ENCODE measurements at regions not wholly inside any gene's neighbourhood (a gene's known extent, or its start where the extent isn't known, plus 50 kb on each side); places are given as distances from the start of the nearest gene placed in this dataset.

DNA sequence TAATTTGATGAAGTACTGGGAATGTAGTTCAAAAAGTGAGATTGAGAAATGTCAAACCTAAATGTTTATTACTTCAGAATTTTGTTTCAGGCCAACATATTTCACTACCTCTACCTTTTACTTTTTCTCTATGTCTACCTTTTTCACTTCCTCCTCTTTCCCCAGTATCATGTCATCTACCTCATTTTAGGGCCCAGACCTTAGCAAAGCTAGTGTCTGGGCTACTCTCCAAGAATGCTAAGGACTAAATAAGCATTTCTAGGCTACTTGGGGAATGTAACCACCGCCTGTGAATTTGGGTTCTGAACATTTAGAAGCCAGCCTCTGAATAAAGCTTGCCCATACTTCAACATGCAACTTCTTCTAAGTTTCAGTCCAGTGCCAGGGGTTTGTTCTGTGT is 330.4 kb downstream of the SLC4A3 start:
- H3K36me3 Mint-ChIP-seq, result no peaks in the 10 kb centered on the region
- H3K27ac Mint-ChIP-seq, result no peak overlapping the region
- no peaks in the 10 kb centered on the region for H3K27me3 Mint-ChIP-seq
- peaks cover 5% of the 10 kb centered on the region for H3K9me3 Mint-ChIP-seq
- H3K4me3 Mint-ChIP-seq, result no peak overlapping the region
- no peaks in the 10 kb centered on the region for H3K4me1 Mint-ChIP-seq

DNA sequence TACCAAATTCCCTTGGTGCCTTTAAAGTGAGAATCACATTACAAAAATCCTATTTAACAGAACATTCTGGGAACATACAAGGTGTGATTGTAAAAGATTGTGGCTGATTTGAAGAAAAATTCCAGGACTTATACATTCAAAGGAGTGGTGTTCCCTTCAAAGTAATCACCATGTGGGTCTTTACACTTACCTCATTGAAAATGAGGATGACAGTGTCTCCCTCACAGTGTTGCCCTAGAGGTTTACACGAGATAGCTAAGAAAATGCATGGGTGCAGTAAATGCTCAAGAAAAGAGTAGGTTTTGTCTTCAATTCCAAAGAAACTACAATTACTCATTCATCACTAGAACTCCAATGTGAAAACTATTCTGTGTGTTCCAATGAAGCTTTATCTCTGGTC is 331.5 kb downstream of the SLC4A3 start:
- Mint-ChIP-seq H3K9me3 (peaks cover 5% of the 10 kb centered on the region), H3K4me3 (no peak overlapping the region), H3K36me3 (no peaks in the 10 kb centered on the region), H3K27me3 (no peaks in the 10 kb centered on the region), H3K4me1 (no peaks in the 10 kb centered on the region), H3K27ac (no peak overlapping the region)

DNA sequence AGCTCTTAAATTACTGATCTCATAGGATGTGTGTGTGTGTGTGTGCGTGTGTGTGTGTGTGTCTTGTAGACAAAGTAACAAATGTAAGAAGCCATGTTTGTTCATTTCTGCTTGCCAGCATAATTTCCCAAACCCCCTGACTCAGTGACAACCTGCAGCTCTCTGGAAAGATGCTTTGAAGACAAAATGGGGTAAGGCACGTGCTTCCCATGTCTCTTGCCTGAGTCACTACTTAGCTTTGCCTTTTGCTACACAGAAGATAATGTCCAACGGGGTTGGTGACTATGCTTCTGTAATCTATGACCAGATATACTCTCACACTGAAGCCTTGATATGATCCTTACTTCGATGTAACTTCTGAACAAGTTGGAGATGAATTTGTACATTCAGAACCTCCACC is 332.0 kb downstream of the SLC4A3 start:
- H3K4me1 Mint-ChIP-seq, result no peaks in the 10 kb centered on the region
- H3K9me3 Mint-ChIP-seq, result peaks cover 5% of the 10 kb centered on the region
- no peaks in the 10 kb centered on the region for H3K36me3 Mint-ChIP-seq

DNA sequence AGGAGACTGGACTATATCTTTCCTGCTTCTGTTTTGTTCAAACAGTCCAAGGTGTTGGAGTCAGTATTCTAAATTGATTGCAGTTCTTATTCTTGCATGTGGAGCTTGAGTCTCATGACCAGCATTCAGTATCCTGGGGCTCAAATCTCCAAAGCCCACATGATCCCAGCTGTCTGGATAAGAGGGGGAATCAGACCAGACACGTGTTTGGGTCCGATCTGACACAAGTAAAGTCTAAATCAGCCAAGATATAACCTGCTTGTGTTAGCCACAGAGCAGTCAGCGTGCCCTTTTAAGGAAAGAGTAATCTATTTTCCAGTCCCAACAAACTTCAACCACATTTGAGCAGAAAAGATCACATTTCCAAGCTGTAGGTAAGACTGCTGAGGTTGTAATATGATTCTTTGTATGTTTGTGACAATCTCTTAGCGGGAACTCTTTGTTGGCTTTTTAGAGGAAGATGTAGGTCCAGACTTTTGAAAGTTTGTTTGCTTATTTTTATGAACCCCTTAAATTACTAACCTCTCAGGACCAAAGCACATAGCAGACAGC is 334.6 kb downstream of the SLC4A3 start:
- H3K4me3 Mint-ChIP-seq, result no peak overlapping the region
- no peak overlapping the region for H3K27ac Mint-ChIP-seq
- H3K4me1 Mint-ChIP-seq, result no peaks in the 10 kb centered on the region
- H3K9me3 Mint-ChIP-seq, result peaks cover 5% of the 10 kb centered on the region
- H3K27me3 Mint-ChIP-seq, result peaks cover 1% of the 10 kb centered on the region
- no peaks in the 10 kb centered on the region for H3K36me3 Mint-ChIP-seq

More for the DNA sequence above, 332.0 kb downstream of the SLC4A3 start:
- Mint-ChIP-seq H3K27me3 (no peaks in the 10 kb centered on the region), H3K4me3 (no peak overlapping the region), H3K27ac (no peak overlapping the region)

DNA sequence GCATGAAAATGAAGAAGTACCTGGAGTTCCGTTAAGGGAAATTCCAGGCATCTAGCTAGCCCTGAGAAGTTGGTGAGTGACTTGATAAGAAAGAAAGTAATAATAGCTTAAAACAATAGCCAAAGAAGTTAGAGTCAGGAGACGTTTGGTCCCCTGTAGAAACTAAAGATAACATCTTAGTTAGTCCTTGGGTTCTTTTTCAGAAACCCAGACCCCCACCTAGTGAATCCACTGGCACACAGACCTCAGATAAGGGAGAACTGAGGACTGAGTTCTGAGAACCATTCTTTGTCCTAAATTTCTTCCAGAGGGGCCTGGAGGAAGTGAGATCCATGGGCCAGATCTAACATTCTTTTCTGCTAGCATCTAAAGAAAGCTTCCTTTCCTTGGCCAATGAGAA is 335.4 kb downstream of the SLC4A3 start:
- Mint-ChIP-seq H3K4me1 (no peaks in the 10 kb centered on the region), H3K9me3 (peaks cover 3% of the 10 kb centered on the region), H3K27ac (no peak overlapping the region), H3K4me3 (no peak overlapping the region), H3K27me3 (peaks cover 1% of the 10 kb centered on the region), H3K36me3 (no peaks in the 10 kb centered on the region)

DNA sequence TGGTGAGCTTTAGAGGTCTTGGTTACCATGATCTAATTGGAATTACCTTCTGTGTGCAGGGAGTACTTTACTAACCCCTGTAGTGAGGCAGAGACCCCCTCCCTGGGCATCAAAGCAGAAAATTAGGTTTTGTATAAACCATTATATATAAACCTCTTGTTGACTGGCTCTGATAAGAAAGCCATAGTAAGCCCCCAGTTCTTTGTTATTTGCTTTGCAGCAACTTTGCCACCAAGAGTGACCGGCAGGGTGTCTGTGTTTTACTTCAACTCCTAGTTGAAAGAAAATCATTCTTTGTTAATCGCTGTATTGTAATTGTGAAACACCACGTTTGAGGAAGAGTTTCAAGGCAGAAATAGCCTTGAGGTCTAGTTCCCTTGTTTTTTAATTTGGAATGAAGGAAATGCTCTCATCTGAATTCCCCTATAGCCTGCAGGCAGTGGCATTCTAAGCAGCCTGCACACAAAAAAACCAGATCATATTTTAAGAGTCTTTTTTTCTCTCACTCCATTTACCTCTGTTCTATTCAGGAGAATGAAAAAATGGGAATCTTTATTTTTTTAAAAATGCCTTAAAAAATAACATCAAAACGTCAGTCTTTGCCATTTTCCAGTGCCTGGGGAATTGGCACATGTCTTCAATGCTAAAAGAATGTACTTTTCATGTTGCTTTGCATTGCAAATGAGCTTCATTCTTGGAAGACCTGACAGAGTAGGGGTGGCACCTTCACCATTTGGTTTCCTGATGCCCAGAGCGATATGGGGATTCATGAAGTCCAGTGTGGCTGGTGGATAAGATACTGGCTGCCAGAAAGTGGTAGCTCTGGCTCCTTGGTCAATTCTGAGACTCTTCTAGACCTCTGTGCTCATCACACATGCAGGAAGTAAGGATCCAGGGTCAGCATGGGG is 338.1 kb downstream of the SLC4A3 start:
- no peaks in the 10 kb centered on the region for H3K9me3 Mint-ChIP-seq
- no peak overlapping the region for H3K4me3 Mint-ChIP-seq
- no peak overlapping the region for H3K27ac Mint-ChIP-seq
- peaks cover 1% of the 10 kb centered on the region for H3K27me3 Mint-ChIP-seq
- H3K4me1 Mint-ChIP-seq, result no peaks in the 10 kb centered on the region
- H3K36me3 Mint-ChIP-seq, result no peaks in the 10 kb centered on the region

DNA sequence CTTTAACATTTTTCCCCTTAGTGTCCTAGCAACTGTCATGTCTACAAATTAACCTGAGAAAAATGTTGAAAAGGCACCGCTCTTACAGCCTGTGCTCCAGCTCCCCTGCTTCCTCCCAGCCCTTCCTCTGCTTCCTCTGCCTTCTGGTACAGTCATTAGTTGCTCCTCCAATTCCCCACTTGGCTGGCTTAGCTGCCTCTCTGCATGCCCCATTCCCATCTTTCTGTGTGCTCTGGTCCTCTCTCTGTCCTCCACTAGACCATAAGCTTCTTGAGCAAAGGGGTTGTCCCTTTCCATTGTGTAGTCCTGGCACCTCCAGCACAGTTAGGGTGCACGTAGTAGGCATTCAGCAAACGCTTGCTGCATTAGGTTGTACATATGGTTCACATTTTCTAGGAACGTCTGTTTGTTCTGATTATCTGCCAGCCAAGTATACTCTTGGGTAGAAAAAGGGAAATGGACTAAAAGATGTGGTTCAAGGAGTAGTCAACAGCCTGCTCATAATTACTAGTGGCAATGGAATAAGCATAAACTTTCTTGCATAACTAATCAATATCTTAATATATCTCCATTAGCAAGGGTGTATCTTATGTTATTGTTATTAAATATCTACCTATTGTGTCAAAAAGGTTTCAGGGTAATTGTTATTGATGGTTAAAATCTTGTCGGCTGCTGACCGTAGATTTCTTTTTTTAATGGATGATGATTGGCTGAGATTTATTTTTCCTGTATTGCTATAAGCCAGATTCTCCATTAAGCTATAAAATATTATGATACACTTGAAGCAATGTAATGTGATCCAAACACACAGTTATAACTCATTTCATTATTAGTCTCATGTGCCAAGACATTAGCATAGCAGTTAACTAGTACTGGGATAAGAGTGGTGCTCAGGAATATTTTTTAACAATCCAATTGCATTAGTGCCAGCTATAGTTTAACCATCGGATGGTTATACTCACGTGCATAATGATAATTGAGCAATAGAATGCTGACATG is 340.1 kb downstream of the SLC4A3 start:
- Mint-ChIP-seq H3K27ac (no peak overlapping the region), H3K9me3 (no peaks in the 10 kb centered on the region), H3K4me3 (no peak overlapping the region), H3K4me1 (no peaks in the 10 kb centered on the region), H3K27me3 (peaks cover 1% of the 10 kb centered on the region), H3K36me3 (no peaks in the 10 kb centered on the region)

DNA sequence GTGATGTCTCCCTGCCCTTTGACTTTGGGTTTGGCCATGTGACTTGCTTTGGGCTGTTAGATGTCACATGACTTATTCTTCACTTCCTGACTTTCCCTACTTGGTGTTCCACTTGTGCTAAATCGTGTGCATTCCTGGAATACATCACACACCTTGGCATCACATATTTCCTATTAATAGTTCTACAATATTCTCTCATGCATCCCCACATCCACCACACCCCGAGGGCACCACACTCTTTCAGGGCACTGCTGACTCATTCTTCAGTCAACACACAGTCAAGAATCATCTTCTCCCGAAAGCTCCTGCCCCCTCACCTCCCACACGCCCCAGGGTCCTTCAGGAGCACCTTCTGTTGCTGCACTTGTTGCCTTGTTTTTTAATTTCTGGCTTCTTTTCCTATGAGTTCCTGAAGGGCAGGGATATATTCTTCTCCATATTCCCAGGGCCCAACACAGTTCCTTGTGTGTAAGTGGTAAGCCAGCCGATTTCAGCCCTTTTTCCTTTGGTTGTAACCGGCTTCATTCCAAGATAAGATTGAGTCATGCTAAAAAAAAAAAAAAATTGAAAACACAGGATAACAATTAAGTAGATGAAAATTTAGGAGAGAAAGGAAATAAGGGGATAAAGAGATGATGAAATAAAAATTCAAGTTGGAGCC is 341.4 kb downstream of the SLC4A3 start:
- H3K9me3 Mint-ChIP-seq, result no peaks in the 10 kb centered on the region
- H3K36me3 Mint-ChIP-seq, result no peaks in the 10 kb centered on the region
- no peaks in the 10 kb centered on the region for H3K4me1 Mint-ChIP-seq
- peaks cover 1% of the 10 kb centered on the region for H3K27me3 Mint-ChIP-seq
- H3K27ac Mint-ChIP-seq, result no peak overlapping the region
- H3K4me3 Mint-ChIP-seq, result no peak overlapping the region

DNA sequence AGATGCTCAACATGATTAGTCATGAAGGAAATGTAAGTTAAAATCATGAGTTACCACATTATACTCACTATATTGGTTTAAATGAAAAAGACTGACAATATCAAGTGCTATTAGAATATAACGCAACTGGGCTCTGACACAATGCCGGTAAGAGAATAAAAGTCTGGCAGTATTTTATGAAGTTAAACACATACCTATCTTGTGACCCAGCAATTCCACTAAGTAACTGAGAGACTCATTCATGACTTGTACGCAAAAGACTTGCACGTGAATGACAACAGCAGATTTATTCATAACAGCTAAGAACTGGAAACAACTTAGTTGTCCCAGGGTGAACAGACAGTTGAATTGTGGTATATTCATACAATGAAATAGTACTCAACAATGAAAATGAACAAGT is 342.1 kb downstream of the SLC4A3 start:
- H3K27me3 Mint-ChIP-seq, result peaks cover 1% of the 10 kb centered on the region
- no peaks in the 10 kb centered on the region for H3K4me1 Mint-ChIP-seq
- H3K36me3 Mint-ChIP-seq, result no peaks in the 10 kb centered on the region
- no peak overlapping the region for H3K27ac Mint-ChIP-seq
- H3K4me3 Mint-ChIP-seq, result no peak overlapping the region
- H3K9me3 Mint-ChIP-seq, result no peaks in the 10 kb centered on the region

DNA sequence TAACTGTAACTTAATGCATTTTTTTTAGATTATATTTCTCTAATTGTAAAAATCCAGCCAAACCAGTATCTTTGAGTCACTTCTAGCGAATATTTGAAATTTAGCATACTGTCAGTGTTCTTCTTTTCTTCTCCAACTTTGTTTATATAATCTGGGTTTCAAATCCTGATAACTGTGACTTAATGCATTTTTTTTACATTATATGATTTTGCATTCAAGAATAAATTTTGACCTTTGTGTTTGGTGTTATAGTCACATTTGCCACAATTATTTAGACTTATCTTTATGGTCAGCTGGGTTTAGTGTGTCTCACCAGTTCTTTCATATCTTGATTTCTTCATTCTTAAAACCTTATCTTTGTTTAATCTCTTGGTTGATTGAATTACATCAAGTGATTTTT is 345.7 kb downstream of the SLC4A3 start:
- Mint-ChIP-seq H3K9me3 (no peaks in the 10 kb centered on the region), H3K27ac (no peak overlapping the region), H3K4me3 (no peak overlapping the region), H3K36me3 (no peaks in the 10 kb centered on the region), H3K27me3 (no peaks in the 10 kb centered on the region), H3K4me1 (no peaks in the 10 kb centered on the region)

DNA sequence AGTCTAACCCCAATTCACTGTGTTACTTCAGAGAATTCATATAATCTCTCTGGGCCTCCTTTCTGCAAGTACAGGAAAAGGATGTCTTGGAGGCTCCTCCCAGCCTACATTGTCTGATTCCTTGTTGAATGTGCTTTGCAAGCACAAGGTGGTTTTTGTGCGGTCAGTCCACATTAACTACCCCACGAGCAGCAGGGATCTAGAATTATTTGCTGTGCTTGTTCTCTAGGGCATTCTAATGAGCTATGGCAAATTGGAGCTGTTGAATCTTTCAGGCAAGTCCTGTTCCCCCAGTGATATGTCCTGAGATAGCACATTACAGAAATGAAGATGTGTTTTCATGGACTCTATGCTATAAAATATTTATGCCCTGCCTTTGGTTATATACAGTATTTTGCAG is 349.4 kb downstream of the SLC4A3 start:
- peaks cover 2% of the 10 kb centered on the region for H3K27me3 Mint-ChIP-seq
- no peaks in the 10 kb centered on the region for H3K9me3 Mint-ChIP-seq
- no peaks in the 10 kb centered on the region for H3K36me3 Mint-ChIP-seq
- no peaks in the 10 kb centered on the region for H3K4me1 Mint-ChIP-seq
- no peak overlapping the region for H3K4me3 Mint-ChIP-seq
- no peak overlapping the region for H3K27ac Mint-ChIP-seq

DNA sequence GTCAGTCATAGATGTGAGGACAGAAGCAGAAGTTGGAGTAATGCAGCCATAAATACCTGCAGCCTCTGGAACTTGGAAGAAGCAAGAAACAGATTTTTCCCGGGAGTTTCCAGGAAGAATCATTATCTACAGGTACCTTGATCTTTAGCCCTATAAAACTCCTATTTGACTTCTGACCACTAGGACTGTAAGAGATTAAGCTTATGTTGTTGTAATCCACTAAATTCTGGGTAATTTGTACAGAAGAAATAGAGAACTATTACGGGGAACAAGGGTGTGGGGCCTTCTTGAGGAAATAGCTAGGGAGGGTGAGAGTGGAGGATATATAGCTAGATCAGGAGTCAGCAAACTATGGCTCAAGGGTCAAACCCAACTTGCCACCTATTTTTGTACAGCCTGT is 353.2 kb downstream of the SLC4A3 start:
- H3K27me3 Mint-ChIP-seq, result peaks cover 2% of the 10 kb centered on the region
- no peak overlapping the region for H3K27ac Mint-ChIP-seq

DNA sequence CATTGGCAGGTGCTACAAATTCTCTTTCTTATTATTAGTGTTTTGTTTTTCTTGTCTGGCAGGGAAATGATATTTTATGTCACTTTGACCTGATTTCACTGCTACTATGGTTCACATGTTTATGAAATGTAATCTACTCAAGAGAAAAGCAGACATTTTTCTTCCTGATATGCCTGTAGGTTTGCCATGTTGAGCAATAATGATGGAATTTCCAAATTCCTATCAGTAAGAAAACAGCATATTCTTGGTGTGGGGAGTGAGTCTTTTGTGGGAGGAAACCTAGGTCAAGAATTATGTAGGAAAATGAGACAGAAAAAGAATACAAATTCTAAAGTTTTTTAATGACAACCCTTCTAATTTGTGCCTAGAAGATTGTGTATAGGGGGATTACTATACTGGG is 356.4 kb downstream of the SLC4A3 start:
- H3K27ac Mint-ChIP-seq, result no peak overlapping the region
- no peaks in the 10 kb centered on the region for H3K36me3 Mint-ChIP-seq
- no peaks in the 10 kb centered on the region for H3K4me1 Mint-ChIP-seq
- no peak overlapping the region for H3K4me3 Mint-ChIP-seq
- peaks cover 5% of the 10 kb centered on the region for H3K27me3 Mint-ChIP-seq
- H3K9me3 Mint-ChIP-seq, result no peaks in the 10 kb centered on the region

More for the DNA sequence above, 353.2 kb downstream of the SLC4A3 start:
- Mint-ChIP-seq H3K9me3 (no peaks in the 10 kb centered on the region), H3K4me1 (no peaks in the 10 kb centered on the region), H3K4me3 (no peak overlapping the region), H3K36me3 (no peaks in the 10 kb centered on the region)

DNA sequence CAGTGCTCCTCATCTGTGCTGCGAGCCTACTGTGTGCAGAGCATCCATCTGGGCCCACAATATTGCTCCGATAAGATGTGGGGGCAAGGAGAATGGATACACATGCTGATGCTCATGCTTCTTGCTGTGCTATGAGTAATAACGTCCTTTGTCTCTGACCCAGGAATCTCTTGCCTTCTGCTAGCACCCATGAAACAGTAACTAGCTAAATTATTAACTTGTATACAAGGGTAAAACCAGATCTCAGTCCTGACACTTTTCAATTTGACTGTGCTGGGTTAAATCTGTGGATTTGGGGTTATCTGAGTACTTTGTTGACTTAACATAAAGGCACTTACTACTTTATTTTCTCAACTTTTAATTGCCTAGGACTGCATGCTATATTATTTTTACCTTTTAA is 357.6 kb downstream of the SLC4A3 start:
- H3K4me1 Mint-ChIP-seq, result no peaks in the 10 kb centered on the region
- H3K27me3 Mint-ChIP-seq, result peaks cover 5% of the 10 kb centered on the region
- H3K9me3 Mint-ChIP-seq, result no peaks in the 10 kb centered on the region
- no peaks in the 10 kb centered on the region for H3K36me3 Mint-ChIP-seq
- H3K4me3 Mint-ChIP-seq, result no peak overlapping the region
- no peak overlapping the region for H3K27ac Mint-ChIP-seq

DNA sequence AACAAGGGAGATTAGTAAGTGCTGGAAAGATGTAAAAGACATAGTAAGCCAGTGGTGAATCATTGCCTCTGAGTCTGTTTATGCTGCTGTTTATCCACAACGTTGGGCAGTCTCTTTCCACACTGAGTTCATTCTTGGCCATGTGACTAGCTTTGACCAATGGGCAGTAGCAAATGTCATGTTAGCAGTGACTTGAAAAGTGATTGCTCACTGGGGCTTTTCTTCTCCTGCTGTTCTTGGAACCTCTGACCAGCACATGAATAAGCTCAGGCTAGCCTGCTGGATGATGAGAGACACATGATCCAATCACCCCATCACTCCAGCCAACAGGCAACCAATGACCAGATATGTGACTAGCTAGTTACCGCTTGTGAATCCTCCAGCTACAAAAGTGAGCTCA is 360.4 kb downstream of the SLC4A3 start:
- Mint-ChIP-seq H3K4me1 (no peaks in the 10 kb centered on the region), H3K36me3 (no peaks in the 10 kb centered on the region), H3K4me3 (no peak overlapping the region), H3K27ac (no peak overlapping the region), H3K27me3 (peaks cover 5% of the 10 kb centered on the region), H3K9me3 (peaks cover 7% of the 10 kb centered on the region)
